Endothelial cell (in vitro differentiated cells): ENCODE measurements at regions not wholly inside any gene's neighbourhood (a gene's known extent, or its start where the extent isn't known, plus 50 kb on each side); places are given as distances from the start of the nearest gene placed in this dataset.
"Not testable (repeated sequence)": the region's sequence is repeated elsewhere in the genome, so short reads cannot be mapped to it uniquely, and the experiment has no call there.

Experiments
- DNase-seq: peaks from one replicate; pipeline ENCODE4 v3.0.0; 2021; ENCODE audit warnings: low spot score
- H3K27ac Mint-ChIP-seq: one replicate; pipeline ENCODE4 v1.8.0; 2021; ENCODE audit warnings: mixed read lengths, inconsistent platforms; ENCODE audit not compliant: unreplicated experiment
- H3K27me3 Mint-ChIP-seq: one replicate; pipeline ENCODE4 v1.8.0; 2021; ENCODE audit warnings: mild to moderate bottlenecking, moderate library complexity, mixed read lengths, inconsistent platforms; ENCODE audit not compliant: unreplicated experiment
- H3K36me3 Mint-ChIP-seq: one replicate; pipeline ENCODE4 v1.8.0; 2021; ENCODE audit warnings: mild to moderate bottlenecking, low read depth, mixed read lengths, inconsistent platforms; ENCODE audit not compliant: unreplicated experiment
- H3K4me1 Mint-ChIP-seq: one replicate; pipeline ENCODE4 v1.8.0; 2021; ENCODE audit warnings: mild to moderate bottlenecking, mixed read lengths, inconsistent platforms; ENCODE audit not compliant: unreplicated experiment
- H3K4me3 Mint-ChIP-seq: one replicate; pipeline ENCODE4 v1.8.0; 2021; ENCODE audit warnings: mild to moderate bottlenecking, mixed read lengths, inconsistent platforms; ENCODE audit not compliant: unreplicated experiment
- H3K9me3 Mint-ChIP-seq: one replicate; pipeline ENCODE4 v1.8.0; 2021; ENCODE audit warnings: mixed read lengths, inconsistent platforms; ENCODE audit not compliant: unreplicated experiment

- not testable (repeated sequence) for H3K4me1 Mint-ChIP-seq, H3K36me3 Mint-ChIP-seq, H3K27me3 Mint-ChIP-seq, DNase-seq, H3K27ac Mint-ChIP-seq, H3K4me3 Mint-ChIP-seq, H3K9me3 Mint-ChIP-seq
Observed at GRCh38 chr9:67102506-67103276, 110.3 kb upstream of the SPATA31A3 start.

- not testable (repeated sequence) for H3K27ac Mint-ChIP-seq, H3K36me3 Mint-ChIP-seq, H3K4me1 Mint-ChIP-seq, H3K4me3 Mint-ChIP-seq, H3K27me3 Mint-ChIP-seq, DNase-seq, H3K9me3 Mint-ChIP-seq
Observed at GRCh38 chr9:67091104-67091503, 98.8 kb upstream of the SPATA31A3 start.

GRCh38 chr9:67086862-67087261 lies 94.5 kb upstream of the SPATA31A3 start:
- H3K36me3 Mint-ChIP-seq, H3K9me3 Mint-ChIP-seq, H3K27me3 Mint-ChIP-seq, DNase-seq, H3K4me1 Mint-ChIP-seq, H3K27ac Mint-ChIP-seq, H3K4me3 Mint-ChIP-seq: not testable (repeated sequence)

GRCh38 chr9:67066140-67066539 lies 73.8 kb upstream of the SPATA31A3 start:
- H3K36me3 Mint-ChIP-seq, H3K27me3 Mint-ChIP-seq, DNase-seq, H3K9me3 Mint-ChIP-seq, H3K27ac Mint-ChIP-seq, H3K4me3 Mint-ChIP-seq, H3K4me1 Mint-ChIP-seq: not testable (repeated sequence)

- not testable (repeated sequence) for H3K27ac Mint-ChIP-seq, H3K27me3 Mint-ChIP-seq, H3K9me3 Mint-ChIP-seq, H3K4me1 Mint-ChIP-seq, H3K36me3 Mint-ChIP-seq
- H3K4me3 Mint-ChIP-seq = peak overlapping the region; percentile 74
- peak; percentile 57 for DNase-seq
Observed at GRCh38 chr9:67058898-67059715, 66.8 kb upstream of the SPATA31A3 start.
